ENCODE measurements at regions not wholly inside any gene's neighbourhood (a gene's known extent, or its start where the extent isn't known, plus 50 kb on each side); places are given as distances from the start of the nearest gene placed in this dataset.
"Not testable (repeated sequence)": the region's sequence is repeated elsewhere in the genome, so short reads cannot be mapped to it uniquely, and the experiment has no call there.

DNA sequence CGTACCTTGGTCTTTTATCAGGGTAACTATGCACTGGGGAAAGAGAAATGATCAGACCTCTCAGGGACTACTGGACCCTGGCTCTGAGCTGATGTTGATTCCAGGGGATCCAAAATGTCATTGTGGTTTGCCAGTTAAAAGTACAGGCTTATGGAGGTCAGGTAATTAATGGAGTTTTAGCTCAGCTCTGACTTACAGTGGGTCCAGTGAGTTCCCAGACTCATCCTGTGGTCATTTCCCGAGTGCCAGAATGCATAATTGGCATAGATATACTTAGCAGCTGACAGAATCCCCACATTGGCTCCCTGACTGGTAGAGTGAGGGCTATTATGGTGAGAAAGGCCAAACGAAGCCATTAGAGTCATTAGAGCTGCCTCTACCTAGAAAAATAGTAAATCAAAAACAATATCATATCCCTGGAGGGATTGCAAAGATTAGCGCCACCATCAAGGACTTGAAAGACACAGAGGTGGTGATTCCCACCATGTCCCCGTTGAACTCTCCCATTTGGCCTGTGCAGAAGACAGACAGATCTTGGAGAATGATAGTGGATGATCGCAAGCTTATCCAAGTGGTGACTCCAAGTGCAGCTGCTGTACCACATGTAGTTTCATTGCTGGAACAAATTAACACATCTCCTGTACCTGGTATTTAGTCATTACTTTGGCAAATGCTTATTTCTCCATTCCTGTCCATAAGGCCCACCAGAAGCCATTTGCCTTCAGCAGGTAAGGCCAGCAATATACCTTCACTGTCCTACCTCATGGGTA lies 152.4 kb downstream of the THBS2 start:
- TF ChIP-seq, protein P1, sequence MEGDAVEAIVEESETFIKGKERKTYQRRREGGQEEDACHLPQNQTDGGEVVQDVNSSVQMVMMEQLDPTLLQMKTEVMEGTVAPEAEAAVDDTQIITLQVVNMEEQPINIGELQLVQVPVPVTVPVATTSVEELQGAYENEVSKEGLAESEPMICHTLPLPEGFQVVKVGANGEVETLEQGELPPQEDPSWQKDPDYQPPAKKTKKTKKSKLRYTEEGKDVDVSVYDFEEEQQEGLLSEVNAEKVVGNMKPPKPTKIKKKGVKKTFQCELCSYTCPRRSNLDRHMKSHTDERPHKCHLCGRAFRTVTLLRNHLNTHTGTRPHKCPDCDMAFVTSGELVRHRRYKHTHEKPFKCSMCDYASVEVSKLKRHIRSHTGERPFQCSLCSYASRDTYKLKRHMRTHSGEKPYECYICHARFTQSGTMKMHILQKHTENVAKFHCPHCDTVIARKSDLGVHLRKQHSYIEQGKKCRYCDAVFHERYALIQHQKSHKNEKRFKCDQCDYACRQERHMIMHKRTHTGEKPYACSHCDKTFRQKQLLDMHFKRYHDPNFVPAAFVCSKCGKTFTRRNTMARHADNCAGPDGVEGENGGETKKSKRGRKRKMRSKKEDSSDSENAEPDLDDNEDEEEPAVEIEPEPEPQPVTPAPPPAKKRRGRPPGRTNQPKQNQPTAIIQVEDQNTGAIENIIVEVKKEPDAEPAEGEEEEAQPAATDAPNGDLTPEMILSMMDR (IDR thresholded peaks at IDR 0.05; ENCODE audit: unreplicated experiment) = no peak
- H3K36me3 Mint-ChIP-seq (ENCODE audit: insufficient read depth, unreplicated experiment) = no peaks in the 10 kb centered on the region
- CTCF ChIA-PET = interaction anchor here (0.5 kb wide), 1 partner anchor 209 kb away, joined by 3 read pairs; no protein-coding TSS in a partner anchor
- H3K4me3 Mint-ChIP-seq (ENCODE audit: unreplicated experiment) = no peak overlapping the region
- POLR2A ChIA-PET = no interaction called here
- no peak for DNase-seq (ENCODE audit: unreplicated experiment)
- H3K27ac Mint-ChIP-seq (ENCODE audit: low read depth, unreplicated experiment) = no peak overlapping the region
- no TSS peak for BruUV-seq (replicated peaks)
- H3K27me3 Mint-ChIP-seq (ENCODE audit: insufficient read depth, unreplicated experiment) = no peaks in the 10 kb centered on the region
- H3K4me1 Mint-ChIP-seq (ENCODE audit: insufficient read depth, unreplicated experiment) = peaks cover 14% of the 10 kb centered on the region
- H3K9me3 Mint-ChIP-seq (ENCODE audit: unreplicated experiment) = no peaks in the 10 kb centered on the region
- intact Hi-C loops (cut with micrococcal nuclease) = loop anchor here (5.0 kb wide), 1 partner anchor 144 kb away; no protein-coding TSS in a partner anchor

DNA sequence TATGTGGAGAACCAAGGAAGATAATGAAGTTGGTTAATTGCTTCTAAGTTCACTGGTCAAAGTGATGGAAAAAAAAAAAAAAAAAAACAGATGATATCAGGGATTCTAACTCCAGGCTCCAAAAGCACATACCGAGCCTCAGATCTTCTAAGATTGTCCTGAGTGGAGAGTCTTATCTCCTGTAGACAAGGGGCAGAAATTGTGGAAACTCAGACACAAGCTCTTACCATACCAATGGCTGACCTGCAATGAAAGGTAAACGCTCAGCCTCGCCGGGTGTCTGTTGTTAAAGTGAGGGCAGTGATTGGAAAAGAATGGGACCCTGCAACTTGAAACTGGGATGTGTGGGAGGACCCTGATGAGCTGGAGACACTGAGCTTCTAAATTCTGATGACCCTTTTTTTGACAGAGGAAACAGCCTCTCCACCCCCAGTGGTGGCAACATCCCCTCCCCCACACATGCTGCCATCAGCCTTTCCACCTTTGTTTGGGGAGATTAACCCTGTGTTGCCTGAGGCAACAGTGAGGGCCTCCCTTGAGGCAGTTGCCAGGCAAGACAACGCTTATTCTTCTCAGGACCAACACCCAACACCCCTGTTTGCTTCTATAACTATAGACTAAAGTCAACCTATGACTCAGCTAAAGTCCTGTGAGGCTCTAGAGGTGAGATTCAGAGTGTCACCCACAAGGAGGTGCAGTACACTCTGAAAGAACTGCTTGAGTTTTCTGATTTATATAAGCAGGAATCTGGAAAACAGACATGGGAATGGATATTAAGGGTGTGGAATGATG lies 154.0 kb downstream of the THBS2 start:
- no peaks in the 10 kb centered on the region for H3K36me3 Mint-ChIP-seq (ENCODE audit: insufficient read depth, unreplicated experiment)
- intact Hi-C loops (cut with micrococcal nuclease) = loop anchor here (5.0 kb wide), 1 partner anchor 142 kb away; no protein-coding TSS in a partner anchor
- DNase-seq (ENCODE audit: unreplicated experiment) = peak; percentile 56
- no peaks in the 10 kb centered on the region for H3K27me3 Mint-ChIP-seq (ENCODE audit: insufficient read depth, unreplicated experiment)
- H3K9me3 Mint-ChIP-seq (ENCODE audit: unreplicated experiment) = no peaks in the 10 kb centered on the region
- ChIA-PET POLR2A (interaction anchor here (0.6 to 0.7 kb wide), 3 partner anchors 91 to 622 kb away, joined by 3 to 4 read pairs (median 3); no protein-coding TSS in a partner anchor), CTCF (interaction anchor here (0.6 to 0.7 kb wide), 4 partner anchors 9 to 221 kb away, joined by 3 to 4 read pairs (median 3); no protein-coding TSS in a partner anchor)
- TF ChIP-seq, protein P1 (IDR thresholded peaks at IDR 0.05; ENCODE audit: unreplicated experiment) = peak; percentile 36
- peaks cover 14% of the 10 kb centered on the region for H3K4me1 Mint-ChIP-seq (ENCODE audit: insufficient read depth, unreplicated experiment)
- H3K27ac Mint-ChIP-seq (ENCODE audit: low read depth, unreplicated experiment) = no peak overlapping the region
- BruUV-seq (replicated peaks) = no TSS peak
- no peak overlapping the region for H3K4me3 Mint-ChIP-seq (ENCODE audit: unreplicated experiment)

DNA sequence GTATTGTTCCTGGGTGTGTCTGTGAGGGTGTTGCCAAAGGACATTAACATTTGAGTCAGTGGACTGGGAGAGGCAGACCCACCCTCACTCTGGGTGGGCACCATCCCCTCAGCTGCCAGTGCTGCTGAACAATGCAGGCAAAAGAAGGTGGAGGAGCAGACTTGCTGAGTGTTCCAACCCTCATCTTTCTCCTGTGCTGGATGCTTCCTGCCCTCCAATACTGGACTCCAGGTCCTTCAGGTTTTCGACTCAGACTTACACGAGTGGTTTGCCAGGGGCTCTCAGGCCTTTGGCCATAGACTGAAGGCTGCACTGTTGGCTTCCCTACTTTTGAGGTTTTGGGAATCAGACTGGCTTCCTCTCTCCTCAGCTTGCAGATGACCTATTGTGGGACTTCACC lies 155.0 kb downstream of the THBS2 start:
- not testable (repeated sequence) for H3K4me3 Mint-ChIP-seq (ENCODE audit: unreplicated experiment)

DNA sequence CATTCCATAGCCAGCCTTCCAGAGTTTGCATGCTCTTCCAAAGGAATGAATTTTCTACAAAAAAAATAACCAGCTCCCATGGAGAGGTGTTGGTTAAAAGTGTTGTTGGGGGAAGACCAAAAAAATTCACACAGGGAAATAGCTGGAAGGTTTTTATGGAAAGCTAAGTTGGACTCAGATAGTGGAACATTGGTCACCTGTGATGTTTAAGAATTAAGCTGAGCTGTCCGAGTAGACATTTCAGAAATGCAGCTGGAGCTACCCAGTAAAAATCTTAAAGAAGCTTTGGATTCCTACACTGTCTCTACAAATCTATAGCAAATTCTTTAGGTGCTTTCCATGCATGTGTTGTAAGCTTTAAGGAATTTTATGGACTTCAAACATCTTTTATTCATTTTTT lies 155.5 kb downstream of the THBS2 start:
- ChIA-PET CTCF (interaction anchor here (0.6 to 1.0 kb wide), 3 partner anchors 116 to 144 kb away, joined by 3 read pairs; no protein-coding TSS in a partner anchor), POLR2A (interaction anchor here (1.3 kb wide), 1 partner anchor 18 kb away, joined by 3 read pairs; no protein-coding TSS in a partner anchor)
- DNase-seq (ENCODE audit: unreplicated experiment) = no peak
- no TSS peak for BruUV-seq (replicated peaks)
- Mint-ChIP-seq H3K27ac (ENCODE audit: low read depth, unreplicated experiment) (no peak overlapping the region), H3K4me3 (ENCODE audit: unreplicated experiment) (no peak overlapping the region), H3K4me1 (ENCODE audit: insufficient read depth, unreplicated experiment) (peaks cover 14% of the 10 kb centered on the region), H3K36me3 (ENCODE audit: insufficient read depth, unreplicated experiment) (no peaks in the 10 kb centered on the region), H3K9me3 (ENCODE audit: unreplicated experiment) (no peaks in the 10 kb centered on the region), H3K27me3 (ENCODE audit: insufficient read depth, unreplicated experiment) (no peaks in the 10 kb centered on the region)
- intact Hi-C loops (cut with micrococcal nuclease) = no loop called here
- TF ChIP-seq, protein P1 (IDR thresholded peaks at IDR 0.05; ENCODE audit: unreplicated experiment) = no peak

More for the DNA sequence above, 155.0 kb downstream of the THBS2 start:
- BruUV-seq (replicated peaks); H3K27me3 Mint-ChIP-seq (ENCODE audit: insufficient read depth, unreplicated experiment); H3K27ac Mint-ChIP-seq (ENCODE audit: low read depth, unreplicated experiment); H3K36me3 Mint-ChIP-seq (ENCODE audit: insufficient read depth, unreplicated experiment); DNase-seq (ENCODE audit: unreplicated experiment); H3K9me3 Mint-ChIP-seq (ENCODE audit: unreplicated experiment); intact Hi-C loops (cut with micrococcal nuclease): not testable (repeated sequence)
- CTCF ChIA-PET = interaction anchor here (0.6 to 1.0 kb wide), 3 partner anchors 116 to 222 kb away, joined by 3 to 4 read pairs (median 3); no protein-coding TSS in a partner anchor
- peaks cover 14% of the 10 kb centered on the region for H3K4me1 Mint-ChIP-seq (ENCODE audit: insufficient read depth, unreplicated experiment)
- POLR2A ChIA-PET = interaction anchor here (1.3 kb wide), 1 partner anchor 19 kb away, joined by 3 read pairs; no protein-coding TSS in a partner anchor

Measured in MCF 10A (cell line).